HCT116 (cell line): ENCODE measurements at regions not wholly inside any gene's neighbourhood (a gene's known extent, or its start where the extent isn't known, plus 50 kb on each side); places are given as distances from the start of the nearest gene placed in this dataset.

Source experiments
- ATAC-seq: fragments of 200-7000 bp; cut with Tn5 transposase; 2 replicates; pipeline ENCODE4 v1.9.1; 2020; ENCODE audit warnings: mild to moderate bottlenecking, moderate library complexity
- BruUV-seq: library from RNA; stranded (reverse); fragments of 400-500 nt; replicated peaks from 2 replicates; lab custom pipeline; 2021; lab: Mats Ljungman, UMichigan
- CTCF ChIA-PET: fragments of 300-600 bp; sonication (Branson Sonifier 250); formaldehyde crosslinking; loops from one replicate; lab custom pipeline; 2021; ENCODE audit warnings: antibody characterized with exemption; lab: Charles Lee
- POLR2A ChIA-PET: fragments of 300-600, 350-600 bp; sonication (Branson Sonifier 250); formaldehyde crosslinking; loops from one replicate; lab custom pipeline; 2021; ENCODE audit warnings: antibody characterized with exemption; lab: Charles Lee
- RAD21 ChIA-PET, 2 experiments: fragments of 300-600 bp; sonication (Branson Sonifier 250); formaldehyde crosslinking; loops; one replicate each; lab custom pipeline; 2023; ENCODE audit warnings: low total read pairs in 2 of 2; ENCODE audit not compliant: uncharacterized antibody in 2 of 2, unreplicated experiment in 2 of 2, low non-redundant PET in 1 of 2; lab: Charles Lee
- DNase-seq: peaks from one replicate; pipeline ENCODE4 v3.0.0-alpha.2; 2010; ENCODE audit warnings: low read depth, low spot score
- H2AFZ ChIP-seq: fragments of 200-600 bp; shearing (Covaris generic), sonication (generic); 2 replicates; pipeline ENCODE4 v1.6.1; 2017; ENCODE audit warnings: low read depth, mixed run types, mixed read lengths, antibody characterized with exemption, low read length; ENCODE audit not compliant: poor library complexity, severe bottlenecking
- H3K27ac ChIP-seq: 2 replicates; pipeline ENCODE4 v1.5.1; 2012; ENCODE audit warnings: low read depth, low read length
- H3K27me3 ChIP-seq: fragments of 200-600 bp; sonication (generic); 2 replicates; pipeline ENCODE4 v1.6.1; 2016; ENCODE audit warnings: mixed run types, low read length, mixed read lengths; ENCODE audit not compliant: insufficient read depth
- H3K36me3 ChIP-seq, 2 experiments: fragments of 200-500 bp in 1 of 2; fragments of 200-600 bp in 1 of 2; sonication (Bioruptor generic) in 1 of 2; sonication (generic) in 1 of 2; 2 replicates each; pipeline versions ENCODE4 v1.5.1 to v1.6.1; 2014 to 2016; ENCODE audit warnings: low read length in 2 of 2, inconsistent platforms in 1 of 2, mixed read lengths in 1 of 2, mixed run types in 1 of 2; ENCODE audit not compliant: insufficient read depth in 2 of 2, control insufficient read depth in 1 of 2
- H3K4me1 ChIP-seq, 2 experiments: fragments of 200-600 bp in 1 of 2; sonication (generic) in 1 of 2; 2 replicates each; pipeline versions ENCODE4 v1.5.1 to v1.6.1; 2012 to 2017; ENCODE audit warnings: low read length in 2 of 2, inconsistent platforms in 1 of 2, mild to moderate bottlenecking in 1 of 2, mixed read lengths in 1 of 2, mixed run types in 1 of 2, moderate library complexity in 1 of 2; ENCODE audit not compliant: insufficient read depth in 2 of 2, control insufficient read depth in 1 of 2
- H3K4me2 ChIP-seq: fragments of 200-600 bp; sonication (generic); 2 replicates; pipeline ENCODE4 v1.6.1; 2017; ENCODE audit warnings: mixed run types, low read length, mixed read lengths
- H3K4me3 ChIP-seq, 2 experiments: fragments of 200-600 bp in 1 of 2; sonication (generic) in 1 of 2; replicated peaks in 1 of 2; 2 replicates each; pipeline ENCODE4 v1.5.1; 2011 to 2016; ENCODE audit warnings: low read length in 2 of 2, control low read depth in 1 of 2, low read depth in 1 of 2, mild to moderate bottlenecking in 1 of 2, mixed read lengths in 1 of 2, mixed run types in 1 of 2
- H3K79me2 ChIP-seq: fragments of 200-600 bp; sonication (generic); 2 replicates; pipeline ENCODE4 v1.6.1; 2017; ENCODE audit warnings: mild to moderate bottlenecking, mixed run types, low read length, moderate library complexity, mixed read lengths; ENCODE audit not compliant: insufficient read depth
- H3K9ac ChIP-seq: fragments of 200-600 bp; sonication (generic); 2 replicates; pipeline ENCODE4 v1.6.1; 2016; ENCODE audit warnings: low read length, mixed read lengths
- H3K9me2 ChIP-seq: fragments of 200-600 bp; sonication (generic), shearing (Covaris generic); 2 replicates; pipeline ENCODE4 v1.6.1; 2017; ENCODE audit warnings: mixed run types, mild to moderate bottlenecking, moderate library complexity; ENCODE audit not compliant: insufficient read depth
- H3K9me3 ChIP-seq, 2 experiments: fragments of 200-500 bp in 1 of 2; fragments of 200-600 bp in 1 of 2; sonication (Bioruptor generic) in 1 of 2; sonication (generic) in 1 of 2; 2 replicates each; pipeline ENCODE4 v1.6.1; 2014 to 2017; ENCODE audit warnings: low read length in 2 of 2, mixed read lengths in 2 of 2, inconsistent platforms in 1 of 2, low read depth in 1 of 2, mild to moderate bottlenecking in 1 of 2, mixed run types in 1 of 2, moderate library complexity in 1 of 2; ENCODE audit not compliant: control insufficient read depth in 1 of 2, insufficient read depth in 1 of 2
- H4K20me1 ChIP-seq: fragments of 200-600 bp; sonication (generic), shearing (Covaris generic); 2 replicates; pipeline ENCODE4 v1.6.1; 2017; ENCODE audit warnings: mixed run types, mild to moderate bottlenecking, moderate library complexity; ENCODE audit not compliant: insufficient read depth
- EGR1 ChIP-seq: IDR thresholded peaks from 2 replicates; pipeline ENCODE4 v1.6.1; 2012; ENCODE audit warnings: low read depth
- EZH2 ChIP-seq: fragments of 200-600 bp; sonication (generic); IDR thresholded peaks from 2 replicates; pipeline ENCODE4 v1.6.1; 2017; ENCODE audit warnings: antibody characterized with exemption, mixed run types
- FOSL1 ChIP-seq: IDR thresholded peaks from 2 replicates; pipeline ENCODE4 v1.6.1; 2012; ENCODE audit warnings: low read depth
- POLR2A ChIP-seq: IDR thresholded peaks from 2 replicates; pipeline ENCODE4 v1.7.0; 2011; ENCODE audit warnings: borderline replicate concordance; ENCODE audit not compliant: insufficient read depth, insufficient read length; ENCODE audit errors: extremely low read depth
- RAD21 ChIP-seq: IDR thresholded peaks from 2 replicates; pipeline ENCODE4 v1.6.1; 2012; ENCODE audit warnings: low read depth, mild to moderate bottlenecking
- SP1 ChIP-seq: IDR thresholded peaks from 2 replicates; pipeline ENCODE4 v1.6.1; 2012; ENCODE audit warnings: low read depth
- TCF7L2 ChIP-seq: IDR thresholded peaks from 2 replicates; pipeline ENCODE4 v1.7.0; 2011; ENCODE audit warnings: borderline replicate concordance, inconsistent platforms; ENCODE audit not compliant: insufficient read depth, insufficient read length; ENCODE audit errors: extremely low read depth
- ZFX ChIP-seq: fragments of 450-650 bp; IDR thresholded peaks from 2 replicates; pipeline ENCODE4 v1.6.1; 2017
- intact Hi-C: fragments of 100-400 bp; cut with micrococcal nuclease; formaldehyde crosslinking; loops from 2 replicates; pipeline ENCODE4 v1.10.0; 2022
- TF ChIP-seq, protein P1 (sequence below): IDR thresholded peaks from 2 replicates; pipeline ENCODE4 v1.6.1; 2011; ENCODE audit warnings: mild to moderate bottlenecking, low read length, moderate library complexity; ENCODE audit not compliant: insufficient replicate concordance; ENCODE audit errors: extremely low read depth
- TF ChIP-seq, protein P2 (sequence below), 3 experiments: fragments of 200-600 bp in 1 of 3; sonication (generic) in 1 of 3; IDR thresholded peaks in 2 of 3; conservative IDR thresholded peaks in 1 of 3; 2 replicates each; pipeline ENCODE4 v1.5.1; 2012 to 2017; ENCODE audit warnings: low read depth in 2 of 3, low read length in 2 of 3, antibody characterized with exemption in 1 of 3, borderline replicate concordance in 1 of 3, control low read depth in 1 of 3, mild to moderate bottlenecking in 1 of 3, mixed read lengths in 1 of 3, mixed run types in 1 of 3, moderate library complexity in 1 of 3; ENCODE audit not compliant: insufficient read depth in 1 of 3

DNA sequence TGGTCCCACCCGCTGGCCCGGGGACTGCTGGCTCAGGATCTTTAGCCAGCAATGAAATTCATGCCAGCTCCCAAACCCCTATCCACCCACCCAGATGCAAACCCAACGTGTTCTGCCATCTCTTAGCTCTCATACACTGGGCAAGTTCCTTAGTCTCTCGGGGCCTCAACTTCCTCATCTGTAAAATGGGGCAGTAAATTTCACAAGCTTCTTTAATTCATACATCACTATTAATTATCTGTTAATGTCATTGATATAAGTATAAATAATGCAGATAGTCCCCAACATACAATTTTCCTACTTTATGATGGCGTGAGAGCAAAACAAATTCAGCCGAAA is 398.7 kb downstream of the SOX9 start (continued):
- TF ChIP-seq, protein P1, sequence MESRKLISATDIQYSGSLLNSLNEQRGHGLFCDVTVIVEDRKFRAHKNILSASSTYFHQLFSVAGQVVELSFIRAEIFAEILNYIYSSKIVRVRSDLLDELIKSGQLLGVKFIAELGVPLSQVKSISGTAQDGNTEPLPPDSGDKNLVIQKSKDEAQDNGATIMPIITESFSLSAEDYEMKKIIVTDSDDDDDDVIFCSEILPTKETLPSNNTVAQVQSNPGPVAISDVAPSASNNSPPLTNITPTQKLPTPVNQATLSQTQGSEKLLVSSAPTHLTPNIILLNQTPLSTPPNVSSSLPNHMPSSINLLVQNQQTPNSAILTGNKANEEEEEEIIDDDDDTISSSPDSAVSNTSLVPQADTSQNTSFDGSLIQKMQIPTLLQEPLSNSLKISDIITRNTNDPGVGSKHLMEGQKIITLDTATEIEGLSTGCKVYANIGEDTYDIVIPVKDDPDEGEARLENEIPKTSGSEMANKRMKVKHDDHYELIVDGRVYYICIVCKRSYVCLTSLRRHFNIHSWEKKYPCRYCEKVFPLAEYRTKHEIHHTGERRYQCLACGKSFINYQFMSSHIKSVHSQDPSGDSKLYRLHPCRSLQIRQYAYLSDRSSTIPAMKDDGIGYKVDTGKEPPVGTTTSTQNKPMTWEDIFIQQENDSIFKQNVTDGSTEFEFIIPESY: no peak

DNA sequence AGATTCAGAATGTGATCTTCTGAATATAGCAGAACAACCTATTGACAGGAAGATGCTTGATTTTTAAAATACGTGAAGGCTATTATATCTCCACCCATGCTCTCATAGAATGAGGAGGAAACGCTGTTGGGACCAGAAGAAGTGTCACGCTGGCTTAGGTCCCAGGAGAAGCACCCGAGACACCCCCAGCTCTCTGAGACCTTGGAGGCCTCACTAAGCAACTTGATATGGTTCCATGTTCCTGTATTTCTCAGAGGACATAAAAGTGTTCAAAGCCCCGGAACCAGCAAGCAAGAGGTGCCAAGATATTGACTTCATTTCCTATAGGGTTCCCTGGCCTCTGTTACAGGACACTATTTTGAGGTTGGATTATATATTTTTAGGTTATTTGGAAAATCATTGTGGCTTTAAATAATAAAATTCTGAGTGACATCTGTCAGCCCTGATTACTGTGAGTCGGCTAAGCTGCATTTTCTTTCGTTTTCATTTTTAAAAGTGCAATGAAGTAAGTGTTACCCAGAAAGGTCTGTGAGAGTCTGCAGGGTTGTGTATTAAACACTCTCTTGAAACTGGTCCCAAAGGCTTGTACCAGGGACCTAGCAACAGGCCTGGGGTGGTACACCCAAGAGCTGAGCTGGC is 400.0 kb downstream of the SOX9 start:
- Histone ChIP-seq H3K4me1 (peaks cover 0 to 8% of the 10 kb centered on the region in 2 experiments; a peak in 2 of 4 replicates), H3K36me3 (no peaks in the 10 kb centered on the region), H3K9ac (no peak overlapping the region), H3K79me2 (peaks cover 79% of the 10 kb centered on the region), H3K9me3 (no peaks in the 10 kb centered on the region), H3K27me3 (no peaks in the 10 kb centered on the region), H3K4me3 (no peak overlapping the region), H3K9me2 (no peaks in the 10 kb centered on the region), H2AFZ (no peak overlapping the region), H4K20me1 (no peaks in the 10 kb centered on the region), H3K27ac (no peak overlapping the region), H3K4me2 (no peak overlapping the region)
- RAD21 ChIA-PET: no interaction called here
- no peak for DNase-seq
- intact Hi-C loops: no loop called here
- CTCF ChIA-PET: no interaction called here
- POLR2A ChIA-PET: no interaction called here
- BruUV-seq: no TSS peak
- no peak for ATAC-seq
- TF ChIP-seq SP1 (no peak), FOSL1 (no peak), EZH2 (no peak)

DNA sequence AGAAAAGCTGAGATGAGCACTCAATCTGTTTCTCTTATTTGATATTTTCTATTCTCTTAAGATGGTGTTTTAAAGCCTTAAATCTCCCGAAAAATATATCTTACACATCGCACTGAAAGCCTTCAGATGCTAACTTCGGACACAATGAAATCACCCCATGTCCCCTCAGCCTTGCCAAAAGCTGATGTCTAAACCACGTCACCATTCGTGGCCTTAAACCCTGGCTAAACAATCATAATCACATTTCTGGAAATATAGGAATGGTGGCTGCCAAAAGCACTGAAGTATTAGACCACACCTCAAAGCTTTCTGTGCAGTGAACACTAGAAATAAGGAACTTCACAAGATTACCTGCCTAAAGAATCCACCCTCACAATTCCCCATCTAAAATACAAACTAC is 402.7 kb downstream of the SOX9 start:
- TF ChIP-seq, protein P2, sequence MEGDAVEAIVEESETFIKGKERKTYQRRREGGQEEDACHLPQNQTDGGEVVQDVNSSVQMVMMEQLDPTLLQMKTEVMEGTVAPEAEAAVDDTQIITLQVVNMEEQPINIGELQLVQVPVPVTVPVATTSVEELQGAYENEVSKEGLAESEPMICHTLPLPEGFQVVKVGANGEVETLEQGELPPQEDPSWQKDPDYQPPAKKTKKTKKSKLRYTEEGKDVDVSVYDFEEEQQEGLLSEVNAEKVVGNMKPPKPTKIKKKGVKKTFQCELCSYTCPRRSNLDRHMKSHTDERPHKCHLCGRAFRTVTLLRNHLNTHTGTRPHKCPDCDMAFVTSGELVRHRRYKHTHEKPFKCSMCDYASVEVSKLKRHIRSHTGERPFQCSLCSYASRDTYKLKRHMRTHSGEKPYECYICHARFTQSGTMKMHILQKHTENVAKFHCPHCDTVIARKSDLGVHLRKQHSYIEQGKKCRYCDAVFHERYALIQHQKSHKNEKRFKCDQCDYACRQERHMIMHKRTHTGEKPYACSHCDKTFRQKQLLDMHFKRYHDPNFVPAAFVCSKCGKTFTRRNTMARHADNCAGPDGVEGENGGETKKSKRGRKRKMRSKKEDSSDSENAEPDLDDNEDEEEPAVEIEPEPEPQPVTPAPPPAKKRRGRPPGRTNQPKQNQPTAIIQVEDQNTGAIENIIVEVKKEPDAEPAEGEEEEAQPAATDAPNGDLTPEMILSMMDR (IDR thresholded peaks at IDR 0.05 in 2 of 3, conservative IDR thresholded peaks at IDR 0.05 in 1 of 3; ENCODE audit: borderline replicate concordance in 1 of 3, insufficient read depth in 1 of 3, low read depth in 2 of 3, low read length in 2 of 3): no peak
- TF ChIP-seq EGR1 (no peak), TCF7L2 (no peak), POLR2A (no peak), ZFX (no peak), RAD21 (no peak)
- H3K9me2 ChIP-seq: no peaks in the 10 kb centered on the region
- ChIA-PET POLR2A (no interaction called here), CTCF (no interaction called here), RAD21 (interaction anchor here in 1 of 2 experiments (0.6 kb wide), 1 partner anchor 271 kb away, joined by 4 read pairs; no protein-coding TSS in a partner anchor)
- no peaks in the 10 kb centered on the region for H3K9me3 ChIP-seq
- BruUV-seq: no TSS peak
- H3K4me2 ChIP-seq: no peak overlapping the region
- H3K27me3 ChIP-seq: no peaks in the 10 kb centered on the region
- peaks cover 4% of the 10 kb centered on the region; the same call in 1 of the 2 replicates for H4K20me1 ChIP-seq
- H3K4me1 ChIP-seq: no peaks in the 10 kb centered on the region; a peak in 1 of 4 replicates
- no peaks in the 10 kb centered on the region for H3K36me3 ChIP-seq
- intact Hi-C loops: no loop called here
- DNase-seq: no peak
- no peak overlapping the region for H3K9ac ChIP-seq
- peaks cover 78% of the 10 kb centered on the region for H3K79me2 ChIP-seq
- H3K4me3 ChIP-seq: no peak overlapping the region
- ATAC-seq: no peak
- H2AFZ ChIP-seq: no peak overlapping the region
- no peak overlapping the region for H3K27ac ChIP-seq
